GM18520 (cell line): ENCODE measurements at regions not wholly inside any gene's neighbourhood (a gene's known extent, or its start where the extent isn't known, plus 50 kb on each side); places are given as distances from the start of the nearest gene placed in this dataset.

Experiments used
- ATAC-seq: cut with Tn5 transposase; IDR thresholded peaks from one replicate; pipeline ENCODE4 v1.9.1; 2021; ENCODE audit not compliant: unreplicated experiment

DNA sequence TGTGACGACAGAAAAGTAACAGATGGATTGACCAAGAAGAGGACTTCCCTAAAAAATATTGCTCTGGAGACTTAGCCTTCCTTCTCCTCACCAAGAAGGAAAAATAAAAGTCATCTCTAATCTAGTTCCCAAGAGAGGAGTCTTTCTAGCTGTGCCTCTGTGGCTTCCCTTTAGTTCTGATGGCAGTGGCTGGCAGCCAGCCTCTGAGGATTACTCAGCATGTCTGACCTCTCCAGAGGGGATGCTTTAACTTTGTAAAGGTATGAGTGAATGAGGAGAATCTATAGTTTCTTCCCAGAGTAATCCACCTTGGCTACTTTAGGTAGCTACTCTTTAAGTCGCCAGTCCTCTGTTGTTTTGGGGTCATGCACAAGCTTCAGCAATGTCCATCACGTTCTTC lies 163.9 kb upstream of the KIT start:
- no peak for ATAC-seq

DNA sequence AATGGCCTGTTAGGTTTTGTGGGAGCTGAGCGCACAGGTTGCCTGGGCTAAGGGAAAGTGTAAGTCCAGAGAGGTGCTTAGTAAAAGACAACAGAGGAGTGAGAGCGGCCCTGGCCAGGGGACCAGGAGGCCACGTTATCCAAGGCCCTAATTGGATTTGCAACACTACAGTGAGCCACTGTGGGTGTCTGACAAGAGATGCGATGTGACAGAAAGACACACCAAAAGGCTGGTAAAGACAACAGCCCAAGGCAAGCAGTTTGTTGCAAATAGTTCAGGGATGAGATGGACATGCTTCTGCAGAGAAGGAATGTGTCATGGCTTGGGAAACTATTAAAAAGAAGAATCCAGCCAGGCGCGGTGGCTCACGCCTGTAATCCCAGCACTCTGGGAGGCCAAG lies 162.7 kb upstream of the KIT start:
- ATAC-seq, result no peak

DNA sequence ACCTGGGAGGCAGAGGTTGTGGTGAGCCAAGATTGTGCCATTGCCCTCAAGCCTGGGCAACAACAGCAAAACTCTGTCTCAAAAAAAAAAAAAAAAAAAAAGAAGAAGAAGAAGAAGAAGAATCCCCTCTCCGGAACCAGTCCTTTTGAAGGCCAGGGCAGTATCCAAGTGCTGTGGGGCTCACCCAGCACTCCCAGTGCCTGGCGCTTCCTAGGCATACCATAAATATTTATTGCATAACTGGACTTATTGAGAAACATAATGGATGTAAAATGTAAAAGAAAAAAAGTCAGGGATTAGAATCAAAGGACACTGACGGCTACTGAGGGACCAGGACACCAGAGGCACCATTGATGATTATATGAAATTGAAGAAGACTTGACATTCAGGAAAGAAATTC lies 162.1 kb upstream of the KIT start:
- ATAC-seq, result no peak

DNA sequence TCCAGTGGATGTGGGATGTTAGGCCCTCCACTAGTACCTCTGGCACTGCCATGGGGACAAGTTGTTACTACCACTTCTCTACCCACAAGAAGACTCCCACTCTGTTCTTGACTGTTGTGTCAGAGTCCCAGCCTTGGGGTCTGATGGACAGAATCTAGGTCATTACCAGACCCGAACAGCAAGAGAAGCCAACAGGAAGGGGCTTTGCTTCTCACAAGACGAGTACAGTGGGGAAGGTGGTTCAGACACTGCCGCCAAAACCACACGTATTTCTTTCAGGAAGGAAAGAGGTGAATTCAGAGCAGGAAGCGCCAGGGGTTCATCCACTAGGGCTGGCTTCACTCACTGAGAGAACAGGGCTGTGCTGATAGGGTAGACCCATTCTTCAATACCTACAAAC lies 161.3 kb upstream of the KIT start:
- ATAC-seq, result no peak

DNA sequence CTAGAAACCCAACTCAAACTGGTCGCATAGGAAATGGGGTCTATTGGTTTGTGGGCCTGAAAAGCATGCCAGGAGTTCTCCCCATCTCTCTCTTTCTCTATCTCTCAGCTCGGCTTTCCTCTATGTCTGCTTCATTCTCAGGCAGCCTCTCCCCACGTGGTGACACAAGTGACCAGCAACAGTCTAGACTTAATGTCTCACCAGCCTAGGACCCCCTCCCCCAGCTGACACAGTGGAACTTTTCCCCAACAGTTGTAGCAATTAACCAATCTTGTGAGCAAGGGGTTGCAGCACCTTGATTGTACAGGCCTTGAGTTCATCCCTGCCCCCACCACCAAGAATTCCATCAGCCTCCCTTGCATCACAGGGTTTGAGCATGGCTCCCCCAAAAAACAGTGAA lies 159.8 kb upstream of the KIT start:
- ATAC-seq, result no peak

DNA sequence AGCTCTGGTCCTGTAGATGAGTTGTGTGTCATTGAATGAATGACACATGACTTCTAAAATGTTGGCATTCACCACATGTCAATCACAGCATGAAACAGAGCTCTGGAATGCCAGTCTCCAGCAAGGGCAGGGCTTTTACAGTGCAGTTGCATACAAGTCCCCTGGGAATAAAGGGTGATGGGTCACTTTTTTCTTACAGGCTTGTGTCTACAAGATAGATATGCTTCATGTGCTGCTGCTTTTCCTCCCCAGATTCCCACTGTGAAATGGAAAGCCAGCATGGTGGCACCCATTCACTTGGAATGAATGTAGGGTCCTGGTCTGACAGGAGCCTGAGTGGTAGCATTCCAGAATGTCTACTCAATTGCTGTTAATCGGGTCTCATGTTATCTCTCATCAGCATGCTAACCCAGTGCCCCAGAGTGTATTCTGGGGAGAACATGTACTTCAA lies 159.1 kb upstream of the KIT start:
- ATAC-seq, result no peak

DNA sequence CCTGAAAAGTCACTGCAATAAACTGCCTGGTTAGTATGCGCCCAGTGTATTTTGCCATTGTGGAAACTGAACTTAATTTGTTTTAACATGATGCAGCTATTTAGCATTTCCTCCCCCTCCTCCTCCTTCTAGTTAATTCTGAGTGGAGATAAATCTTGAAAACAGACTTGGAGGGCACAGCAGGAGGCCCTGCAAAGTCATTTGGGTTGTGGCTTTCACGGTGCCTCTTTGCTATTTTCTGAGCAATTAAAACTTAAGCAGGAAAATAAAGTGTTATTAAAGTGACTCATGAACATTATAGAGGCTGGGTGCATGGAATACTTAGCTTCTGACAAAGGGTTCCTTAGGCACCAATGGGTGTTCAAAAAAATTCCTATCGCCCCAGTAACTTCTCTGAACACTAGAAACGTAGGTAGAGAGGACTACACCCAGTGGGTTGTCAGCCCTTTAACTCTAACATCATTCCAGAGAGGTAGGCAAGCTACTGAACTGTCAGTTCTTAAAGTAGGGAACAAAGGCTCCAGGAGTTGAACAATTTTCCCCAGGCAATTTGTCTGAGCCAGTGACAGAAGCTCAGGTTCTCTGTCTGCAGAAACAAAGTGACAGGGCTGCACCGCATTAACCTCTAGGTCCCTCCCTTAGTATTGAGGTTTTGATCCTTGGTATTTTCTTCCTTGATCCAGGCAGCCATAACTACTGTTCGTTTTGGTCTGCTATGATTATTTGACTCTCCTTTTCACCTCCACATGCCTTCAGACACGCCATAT lies 158.3 kb upstream of the KIT start:
- no peak for ATAC-seq

DNA sequence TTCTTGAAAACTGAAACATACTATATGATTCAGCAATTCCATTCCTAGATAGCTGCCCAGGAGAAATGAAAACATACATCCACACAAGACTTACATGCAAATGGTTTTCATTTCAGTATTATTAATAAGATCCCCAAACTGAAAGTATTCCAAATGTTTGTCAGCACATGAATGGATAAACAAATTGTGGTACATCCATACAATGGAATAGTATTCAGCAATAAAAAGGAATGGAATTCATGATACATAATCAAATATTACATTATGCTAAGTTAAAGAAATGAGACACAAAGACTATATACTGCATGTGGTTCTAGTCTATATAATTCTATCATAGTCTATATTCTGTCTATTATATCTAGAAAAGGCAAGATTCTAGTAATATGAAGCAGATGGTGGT lies 152.4 kb upstream of the KIT start:
- ATAC-seq, result no peak

DNA sequence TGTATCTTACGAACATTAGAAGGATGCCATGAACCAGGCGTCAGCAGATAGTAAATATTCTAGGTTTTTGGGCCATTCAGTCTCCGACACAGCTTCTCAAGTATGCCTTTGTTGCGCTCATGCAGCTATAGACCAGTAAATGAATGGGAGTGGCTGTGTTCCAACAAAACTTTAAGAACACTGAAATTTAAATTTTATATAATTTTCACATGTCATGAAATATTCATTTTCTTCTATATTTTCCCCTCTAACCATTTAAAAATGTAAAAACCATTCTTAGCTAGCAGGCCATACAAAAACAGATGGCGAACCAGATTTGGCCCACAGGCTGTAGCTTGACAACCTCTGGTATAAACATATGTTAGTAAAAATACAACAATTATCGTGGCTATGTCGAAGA lies 151.8 kb upstream of the KIT start:
- no peak for ATAC-seq

DNA sequence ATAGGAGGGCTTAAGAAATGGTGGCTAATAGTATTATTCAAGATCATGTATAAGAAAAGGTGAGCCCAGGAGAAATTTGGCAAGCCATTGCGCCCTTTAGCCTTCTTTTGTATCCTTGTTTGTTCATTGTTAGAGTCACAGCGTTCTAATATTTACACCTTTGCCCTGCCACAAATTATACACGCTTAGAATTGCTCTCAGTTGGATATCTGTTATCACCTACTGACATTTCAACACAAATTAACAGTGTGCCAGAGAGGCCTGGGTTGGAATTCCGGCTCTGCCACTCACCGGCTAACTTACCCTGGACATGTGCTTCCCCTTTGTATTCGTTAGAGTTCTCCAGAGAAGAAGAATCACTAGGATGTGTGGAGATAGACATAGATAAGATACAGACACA lies 148.7 kb upstream of the KIT start:
- no peak for ATAC-seq

DNA sequence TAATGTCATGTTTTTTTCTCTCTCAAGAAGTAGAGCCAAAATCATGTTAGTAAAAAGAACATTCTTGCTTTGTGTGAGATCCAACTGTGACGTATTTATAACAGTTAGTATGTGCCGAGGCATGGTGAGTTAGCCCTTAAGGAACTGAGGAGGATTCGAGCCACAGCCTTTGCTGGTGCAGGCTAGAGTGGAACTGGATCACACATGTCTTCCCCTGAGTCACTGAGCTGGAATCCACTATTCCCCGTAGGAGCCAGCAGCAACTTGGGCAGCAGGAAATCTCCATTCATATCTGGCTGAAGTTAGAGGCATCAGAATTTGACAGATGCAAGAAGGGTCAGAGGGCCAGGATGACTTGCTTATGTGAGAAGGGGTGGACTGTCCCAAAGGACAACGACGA lies 144.6 kb upstream of the KIT start:
- ATAC-seq, result no peak

DNA sequence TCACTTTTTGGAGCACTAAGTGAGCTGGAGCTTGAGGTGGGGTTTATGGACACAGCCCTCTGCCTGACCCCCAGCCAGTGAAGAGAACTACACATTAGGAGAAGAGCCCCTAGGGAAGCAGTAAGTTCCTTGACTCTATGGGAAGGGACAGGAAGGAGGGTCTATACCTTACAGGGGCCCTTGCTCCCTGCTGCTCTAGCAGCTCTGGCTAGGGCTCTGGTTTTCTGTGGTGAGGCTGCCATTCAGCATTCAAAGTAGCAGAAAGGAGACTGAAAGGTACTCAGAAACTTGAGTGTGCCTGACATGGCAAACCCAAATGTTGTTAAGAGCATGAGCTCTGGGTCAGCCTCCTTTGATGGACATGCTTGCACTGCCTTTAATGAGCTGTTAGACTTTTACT lies 144.0 kb upstream of the KIT start:
- no peak for ATAC-seq

DNA sequence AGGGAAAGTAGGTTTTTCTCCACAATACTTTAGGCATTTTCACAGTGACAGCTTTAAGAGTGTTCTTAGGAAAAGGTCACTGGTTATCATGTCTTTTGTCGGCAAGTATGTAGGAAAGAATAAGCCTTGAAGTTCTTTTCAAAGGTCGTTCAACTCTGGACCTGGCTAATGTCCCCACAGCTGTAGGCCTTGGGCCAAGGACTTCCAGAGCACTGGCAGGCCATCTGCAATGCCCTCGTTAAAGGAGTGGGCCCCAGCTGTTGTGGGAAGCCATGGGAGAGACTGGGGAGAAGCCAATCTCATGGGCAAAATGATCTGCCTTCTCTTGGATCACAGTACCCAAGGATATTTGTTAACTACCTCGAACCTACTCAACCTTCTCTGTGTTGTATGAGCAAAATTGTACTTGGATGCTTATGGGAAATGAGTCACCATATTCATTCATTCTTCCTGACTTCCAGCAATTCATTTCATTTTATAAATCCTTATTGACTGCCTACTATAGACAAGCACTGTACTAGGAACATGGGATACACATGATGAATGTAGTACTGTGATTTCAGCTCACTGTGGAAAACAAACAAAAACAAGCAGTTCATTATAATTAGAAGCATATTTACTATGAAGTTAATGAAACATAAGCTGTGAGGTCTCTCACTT lies 141.1 kb upstream of the KIT start:
- no peak for ATAC-seq

DNA sequence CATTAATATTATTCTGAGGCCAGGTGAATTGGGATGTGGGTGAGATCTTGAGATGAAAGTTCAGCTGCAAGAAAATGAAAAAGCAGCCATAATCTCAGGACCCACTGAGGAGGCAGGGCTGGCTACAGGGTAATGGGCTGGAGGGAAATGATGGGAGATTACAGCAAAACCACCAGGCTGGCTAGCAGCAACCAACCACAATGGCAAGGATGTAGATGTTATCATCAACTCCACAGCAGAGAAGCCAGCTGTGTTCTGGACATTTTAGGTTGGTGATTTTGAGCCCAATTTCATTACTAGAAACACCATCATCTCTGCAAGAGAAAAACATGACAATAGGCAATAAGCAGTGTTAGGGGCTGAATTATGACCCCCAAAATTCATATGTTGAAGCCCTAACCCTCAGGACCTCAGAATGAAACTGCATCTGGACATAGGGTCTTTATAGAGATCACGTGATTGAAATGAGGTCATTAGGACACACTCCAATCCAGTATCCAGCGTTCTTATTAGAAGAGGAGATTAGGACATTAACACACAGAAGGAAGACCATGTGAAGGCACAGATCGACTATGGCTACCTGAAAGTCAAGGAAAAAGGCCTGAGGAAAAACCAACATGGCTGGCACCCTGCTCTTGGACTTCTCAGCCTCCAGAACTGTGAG lies 139.8 kb upstream of the KIT start:
- ATAC-seq, result no peak

DNA sequence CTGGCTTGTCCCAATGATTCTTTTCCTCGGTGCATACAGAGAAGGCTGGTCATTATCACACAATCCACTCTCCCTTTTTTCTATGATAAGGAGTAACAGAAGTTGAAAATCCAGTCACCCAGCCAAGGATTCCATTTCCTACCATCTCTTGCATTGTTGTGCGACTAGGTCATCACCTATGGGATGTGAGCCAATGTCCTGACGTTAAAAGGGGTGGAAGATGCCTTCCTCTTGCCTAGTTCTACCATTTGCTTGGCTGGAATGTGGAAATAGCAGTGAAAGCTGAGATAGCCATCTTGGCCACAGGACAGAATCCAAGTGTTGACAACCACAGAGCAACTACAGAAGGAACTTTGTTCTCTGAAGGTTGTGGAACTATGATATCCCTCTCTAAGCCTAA lies 132.2 kb upstream of the KIT start:
- no peak for ATAC-seq

DNA sequence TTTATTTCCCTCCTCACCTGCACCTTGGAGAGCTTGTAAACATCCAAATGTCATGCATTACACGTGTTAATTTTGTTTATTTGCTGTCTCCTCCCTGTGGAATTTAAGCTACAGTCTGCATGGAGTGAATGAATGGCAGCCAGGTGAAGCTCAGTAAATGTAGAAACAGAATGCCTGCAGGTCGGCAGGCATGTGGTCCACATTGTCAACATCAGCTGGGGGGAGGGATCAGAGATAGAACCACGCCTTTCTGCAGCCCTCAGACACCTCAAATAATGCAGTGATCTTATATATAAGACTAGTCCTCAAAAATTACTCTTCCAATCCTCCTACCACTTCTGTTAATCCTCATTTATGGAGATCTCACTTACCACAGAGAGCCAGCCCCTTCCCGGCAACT lies 131.2 kb upstream of the KIT start:
- ATAC-seq, result no peak

DNA sequence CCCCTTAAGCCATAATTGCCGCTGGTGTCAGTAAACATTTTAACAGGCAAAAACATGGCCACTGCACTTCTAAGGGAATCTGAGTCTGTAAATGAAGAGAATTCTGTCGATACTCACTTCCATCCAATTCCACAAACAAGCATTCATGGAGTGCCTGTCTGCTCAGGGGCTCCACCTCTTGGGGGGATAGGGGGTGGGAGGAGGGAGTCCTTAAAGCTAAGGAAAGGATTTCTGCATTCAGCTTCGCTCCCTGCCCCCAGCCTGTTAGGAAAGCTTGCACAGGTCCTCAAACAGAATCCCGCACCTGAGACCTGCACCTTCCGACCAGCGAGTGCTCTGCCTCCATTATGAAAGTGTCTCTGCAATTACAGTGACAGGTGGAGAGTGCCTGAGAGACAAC lies 130.2 kb upstream of the KIT start:
- no peak for ATAC-seq

DNA sequence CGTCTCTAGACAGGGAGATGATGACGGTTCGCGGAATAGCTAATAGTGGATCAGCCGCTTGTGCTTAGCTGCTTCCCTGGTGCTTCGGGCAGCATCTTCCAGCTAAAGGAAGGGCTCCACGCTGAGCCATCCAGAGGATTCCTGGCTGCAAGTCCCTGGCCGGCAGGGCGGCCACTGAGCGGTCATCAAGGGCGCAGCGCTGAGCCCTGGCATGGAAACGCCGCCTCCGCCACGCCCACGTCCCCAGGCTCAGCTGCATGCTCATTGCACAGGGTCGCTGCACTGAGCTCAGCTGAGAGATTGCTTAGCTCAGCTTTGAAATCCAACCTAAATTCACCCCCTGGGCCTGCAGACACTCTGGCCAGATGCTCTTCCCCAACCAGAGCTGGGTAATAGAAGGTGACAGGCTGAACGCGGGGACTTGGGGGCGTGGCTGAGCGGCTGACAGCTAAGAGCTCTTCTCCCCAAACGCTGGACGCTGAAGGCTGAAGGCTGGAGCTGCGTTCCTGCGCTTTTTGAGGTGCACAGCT lies 118.2 kb upstream of the KIT start:
- no peak for ATAC-seq

DNA sequence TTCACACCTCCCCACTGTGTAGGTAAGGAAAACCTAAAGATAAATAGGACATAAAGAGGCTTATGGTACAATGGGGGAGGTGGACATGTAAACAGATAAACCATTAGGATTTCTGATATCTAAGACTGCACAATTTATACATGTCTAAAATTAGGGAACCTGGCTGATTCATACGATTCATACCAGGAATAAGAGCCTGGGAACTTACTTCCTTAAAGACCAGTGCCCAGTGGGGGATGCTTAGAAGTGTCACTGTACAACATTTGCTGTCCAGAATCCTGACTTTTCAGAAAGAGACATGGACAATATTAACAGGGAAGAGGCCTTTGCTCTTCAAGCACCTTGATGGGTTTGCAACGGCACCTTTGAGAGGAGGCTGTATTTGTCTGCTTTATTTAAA lies 116.8 kb upstream of the KIT start:
- no peak for ATAC-seq

DNA sequence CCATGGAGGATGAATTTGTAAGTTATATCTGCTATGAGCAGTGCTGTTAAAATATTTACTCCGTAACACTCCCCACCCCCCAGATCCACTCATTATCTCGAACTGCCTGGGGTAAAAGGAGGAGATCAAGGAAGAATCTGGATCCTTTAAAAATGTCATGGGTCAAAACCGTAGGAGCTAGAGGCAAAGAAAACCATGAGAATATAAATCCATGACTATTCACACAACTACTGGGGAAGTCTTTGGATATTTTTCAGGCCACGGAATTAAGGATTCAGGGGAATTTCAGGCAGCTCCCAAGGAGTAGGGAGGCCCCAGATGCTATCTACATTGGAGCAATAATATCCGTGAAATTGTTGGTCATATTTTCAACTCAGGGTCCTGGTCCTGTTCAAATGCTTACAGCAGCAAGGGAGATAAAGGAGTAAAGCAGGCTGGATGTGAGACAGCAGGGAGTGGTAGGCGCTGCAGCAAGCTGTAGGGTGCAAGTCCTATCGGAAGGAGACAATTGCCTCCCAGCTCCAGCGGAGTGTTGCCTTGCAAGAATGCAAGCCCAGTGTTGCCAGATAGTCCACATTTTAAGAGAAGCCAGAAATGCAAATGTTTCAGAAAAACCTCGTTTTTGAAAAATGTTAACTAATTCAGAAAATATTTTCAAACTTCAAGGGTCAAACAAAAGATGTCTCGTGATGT lies 116.2 kb upstream of the KIT start:
- ATAC-seq, result no peak

DNA sequence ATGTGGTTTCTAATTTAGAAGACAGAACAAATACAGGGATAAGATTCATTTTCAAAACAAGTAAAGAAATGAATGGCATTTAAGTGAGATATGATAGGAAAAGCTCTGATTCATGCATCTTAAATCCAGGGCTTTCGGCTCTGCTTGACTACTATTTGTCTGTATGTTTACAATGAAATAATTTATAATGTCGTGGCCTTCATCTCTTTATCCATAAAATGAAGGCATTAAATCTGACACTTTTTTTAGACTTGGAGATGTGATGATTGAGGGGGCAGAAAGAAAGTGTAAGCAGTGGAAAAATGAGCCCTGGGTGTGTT lies 115.7 kb upstream of the KIT start:
- no peak for ATAC-seq
